ENCODE measurements at regions not wholly inside any gene's neighbourhood (a gene's known extent, or its start where the extent isn't known, plus 50 kb on each side); places are given as distances from the start of the nearest gene placed in this dataset.

- no peak overlapping the region for H3K4me3 Mint-ChIP-seq
- intact Hi-C loops (cut with micrococcal nuclease): no loop called here
- H3K27me3 Mint-ChIP-seq (ENCODE audit: low read depth): no peaks in the 10 kb centered on the region
- DNase-seq: no peak
- H3K9me3 Mint-ChIP-seq: no peaks in the 10 kb centered on the region
- H3K4me1 Mint-ChIP-seq (ENCODE audit: low read depth): no peaks in the 10 kb centered on the region
- no peak overlapping the region for H3K27ac Mint-ChIP-seq
- no peaks in the 10 kb centered on the region for H3K36me3 Mint-ChIP-seq (ENCODE audit: low read depth)
- CTCF ChIA-PET: no interaction called here
These were observed 122.2 kb upstream of the ANKRD28 start for GRCh38 chr3:15919971-15920370.

- Mint-ChIP-seq H3K4me3 (no peak overlapping the region), H3K9me3 (no peaks in the 10 kb centered on the region), H3K4me1 (ENCODE audit: low read depth) (no peaks in the 10 kb centered on the region), H3K27me3 (ENCODE audit: low read depth) (no peaks in the 10 kb centered on the region), H3K27ac (no peak overlapping the region), H3K36me3 (ENCODE audit: low read depth) (no peaks in the 10 kb centered on the region)
- intact Hi-C loops (cut with micrococcal nuclease): no loop called here
- CTCF ChIA-PET: no interaction called here
- no peak for DNase-seq
These were observed 126.0 kb upstream of the ANKRD28 start for GRCh38 chr3:15923640-15924405.

GRCh38 chr3:15924914-15925313 lies 127.1 kb upstream of the ANKRD28 start:
- H3K4me1 Mint-ChIP-seq (ENCODE audit: low read depth): no peaks in the 10 kb centered on the region
- H3K9me3 Mint-ChIP-seq: no peaks in the 10 kb centered on the region
- CTCF ChIA-PET: no interaction called here

GRCh38 chr3:15926871-15927270 lies 129.1 kb upstream of the ANKRD28 start:
- Mint-ChIP-seq H3K27me3 (ENCODE audit: low read depth) (no peaks in the 10 kb centered on the region), H3K4me1 (ENCODE audit: low read depth) (no peaks in the 10 kb centered on the region), H3K36me3 (ENCODE audit: low read depth) (no peaks in the 10 kb centered on the region), H3K27ac (no peak overlapping the region), H3K4me3 (no peak overlapping the region), H3K9me3 (no peaks in the 10 kb centered on the region)
- intact Hi-C loops (cut with micrococcal nuclease): no loop called here
- CTCF ChIA-PET: no interaction called here
- no peak for DNase-seq

More at GRCh38 chr3:15924914-15925313, 127.1 kb upstream of the ANKRD28 start:
- H3K36me3 Mint-ChIP-seq (ENCODE audit: low read depth): no peaks in the 10 kb centered on the region
- H3K4me3 Mint-ChIP-seq: no peak overlapping the region
- no peak overlapping the region for H3K27ac Mint-ChIP-seq
- intact Hi-C loops (cut with micrococcal nuclease): no loop called here
- no peaks in the 10 kb centered on the region for H3K27me3 Mint-ChIP-seq (ENCODE audit: low read depth)
- no peak for DNase-seq

- intact Hi-C loops (cut with micrococcal nuclease): no loop called here
- Mint-ChIP-seq H3K4me1 (ENCODE audit: low read depth) (no peaks in the 10 kb centered on the region), H3K27me3 (ENCODE audit: low read depth) (no peaks in the 10 kb centered on the region), H3K27ac (no peak overlapping the region), H3K36me3 (ENCODE audit: low read depth) (no peaks in the 10 kb centered on the region), H3K4me3 (no peak overlapping the region), H3K9me3 (no peaks in the 10 kb centered on the region)
- CTCF ChIA-PET: no interaction called here
- no peak for DNase-seq
These were observed 130.2 kb upstream of the ANKRD28 start for GRCh38 chr3:15927969-15928368.

- Mint-ChIP-seq H3K4me1 (ENCODE audit: low read depth) (no peaks in the 10 kb centered on the region), H3K36me3 (ENCODE audit: low read depth) (no peaks in the 10 kb centered on the region), H3K4me3 (no peak overlapping the region), H3K27ac (no peak overlapping the region), H3K27me3 (ENCODE audit: low read depth) (no peaks in the 10 kb centered on the region), H3K9me3 (no peaks in the 10 kb centered on the region)
- DNase-seq: no peak
- intact Hi-C loops (cut with micrococcal nuclease): no loop called here
- CTCF ChIA-PET: no interaction called here
These were observed 132.3 kb upstream of the ANKRD28 start for GRCh38 chr3:15929944-15930571.

GRCh38 chr3:15932348-15933300 lies 134.8 kb upstream of the ANKRD28 start:
- intact Hi-C loops (cut with micrococcal nuclease): no loop called here
- CTCF ChIA-PET: no interaction called here
- H3K27me3 Mint-ChIP-seq (ENCODE audit: low read depth): no peaks in the 10 kb centered on the region

GRCh38 chr3:15933439-15934139 lies 135.8 kb upstream of the ANKRD28 start:
- no peak for DNase-seq
- no peak overlapping the region for H3K27ac Mint-ChIP-seq
- intact Hi-C loops (cut with micrococcal nuclease): no loop called here
- no peaks in the 10 kb centered on the region for H3K36me3 Mint-ChIP-seq (ENCODE audit: low read depth)
- no peaks in the 10 kb centered on the region for H3K9me3 Mint-ChIP-seq
- H3K4me3 Mint-ChIP-seq: no peak overlapping the region
- CTCF ChIA-PET: no interaction called here
- no peaks in the 10 kb centered on the region for H3K27me3 Mint-ChIP-seq (ENCODE audit: low read depth)
- H3K4me1 Mint-ChIP-seq (ENCODE audit: low read depth): no peaks in the 10 kb centered on the region

More at GRCh38 chr3:15932348-15933300, 134.8 kb upstream of the ANKRD28 start:
- H3K27ac Mint-ChIP-seq: no peak overlapping the region
- no peaks in the 10 kb centered on the region for H3K4me1 Mint-ChIP-seq (ENCODE audit: low read depth)
- H3K4me3 Mint-ChIP-seq: no peak overlapping the region
- no peaks in the 10 kb centered on the region for H3K36me3 Mint-ChIP-seq (ENCODE audit: low read depth)
- no peak for DNase-seq
- no peaks in the 10 kb centered on the region for H3K9me3 Mint-ChIP-seq

GRCh38 chr3:15934389-15935195 lies 136.8 kb upstream of the ANKRD28 start:
- Mint-ChIP-seq H3K4me3 (no peak overlapping the region), H3K27me3 (ENCODE audit: low read depth) (no peaks in the 10 kb centered on the region), H3K9me3 (no peaks in the 10 kb centered on the region), H3K36me3 (ENCODE audit: low read depth) (no peaks in the 10 kb centered on the region), H3K4me1 (ENCODE audit: low read depth) (no peaks in the 10 kb centered on the region), H3K27ac (no peak overlapping the region)
- intact Hi-C loops (cut with micrococcal nuclease): no loop called here
- CTCF ChIA-PET: interaction anchor here (0.6 kb wide), 1 partner anchor 23 kb away, joined by 3 read pairs; no protein-coding TSS in a partner anchor
- DNase-seq: no peak

- intact Hi-C loops (cut with micrococcal nuclease): no loop called here
- no peaks in the 10 kb centered on the region for H3K27me3 Mint-ChIP-seq (ENCODE audit: low read depth)
- H3K27ac Mint-ChIP-seq: no peak overlapping the region
- H3K4me1 Mint-ChIP-seq (ENCODE audit: low read depth): no peaks in the 10 kb centered on the region
- peaks cover 3% of the 10 kb centered on the region for H3K9me3 Mint-ChIP-seq
- DNase-seq: no peak
- H3K36me3 Mint-ChIP-seq (ENCODE audit: low read depth): no peaks in the 10 kb centered on the region
- CTCF ChIA-PET: interaction anchor here (1.1 to 1.8 kb wide), 2 partner anchors 17 to 102 kb away, joined by 3 to 6 read pairs; no protein-coding TSS in a partner anchor
- H3K4me3 Mint-ChIP-seq: no peak overlapping the region
These were observed 138.5 kb upstream of the ANKRD28 start for GRCh38 chr3:15936312-15936711.

- Mint-ChIP-seq H3K27me3 (ENCODE audit: low read depth) (peaks cover 2% of the 10 kb centered on the region), H3K36me3 (ENCODE audit: low read depth) (no peaks in the 10 kb centered on the region), H3K27ac (no peak overlapping the region), H3K4me3 (no peak overlapping the region), H3K4me1 (ENCODE audit: low read depth) (no peaks in the 10 kb centered on the region), H3K9me3 (peaks cover 3% of the 10 kb centered on the region)
- intact Hi-C loops (cut with micrococcal nuclease): no loop called here
- CTCF ChIA-PET: no interaction called here
- no peak for DNase-seq
These were observed 142.9 kb upstream of the ANKRD28 start for GRCh38 chr3:15940641-15941040.
